Progenitor cell of endocrine pancreas (in vitro differentiated cells): ENCODE measurements at regions not wholly inside any gene's neighbourhood (a gene's known extent, or its start where the extent isn't known, plus 50 kb on each side); places are given as distances from the start of the nearest gene placed in this dataset.

Experiments
- DNase-seq: peaks from one replicate; pipeline ENCODE4 v3.0.0; 2021; ENCODE audit warnings: low spot score; ENCODE audit not compliant: unreplicated experiment
- H3K27ac Mint-ChIP-seq: 2 replicates; pipeline ENCODE4 v1.8.0; 2021; ENCODE audit warnings: mild to moderate bottlenecking, moderate library complexity, mixed read lengths
- H3K27me3 Mint-ChIP-seq: 2 replicates; pipeline ENCODE4 v1.8.0; 2021; ENCODE audit warnings: mixed read lengths
- H3K36me3 Mint-ChIP-seq: 2 replicates; pipeline ENCODE4 v1.8.0; 2022; ENCODE audit warnings: mixed read lengths; ENCODE audit not compliant: insufficient read depth
- H3K4me1 Mint-ChIP-seq: 2 replicates; pipeline ENCODE4 v1.8.0; 2021; ENCODE audit warnings: low read depth, mixed read lengths
- H3K4me3 Mint-ChIP-seq: 2 replicates; pipeline ENCODE4 v1.8.0; 2021; ENCODE audit warnings: low read depth, mild to moderate bottlenecking, moderate library complexity, mixed read lengths
- H3K9me3 Mint-ChIP-seq: 2 replicates; pipeline ENCODE4 v1.8.0; 2021; ENCODE audit warnings: low read depth, mixed read lengths
- TF ChIP-seq, protein P1 (sequence below): fragments of 200-600 bp; sonication (generic); IDR thresholded peaks from one replicate; pipeline ENCODE4 v1.5.0; 2021; ENCODE audit warnings: antibody characterized with exemption, mild to moderate bottlenecking; ENCODE audit not compliant: unreplicated experiment

DNA sequence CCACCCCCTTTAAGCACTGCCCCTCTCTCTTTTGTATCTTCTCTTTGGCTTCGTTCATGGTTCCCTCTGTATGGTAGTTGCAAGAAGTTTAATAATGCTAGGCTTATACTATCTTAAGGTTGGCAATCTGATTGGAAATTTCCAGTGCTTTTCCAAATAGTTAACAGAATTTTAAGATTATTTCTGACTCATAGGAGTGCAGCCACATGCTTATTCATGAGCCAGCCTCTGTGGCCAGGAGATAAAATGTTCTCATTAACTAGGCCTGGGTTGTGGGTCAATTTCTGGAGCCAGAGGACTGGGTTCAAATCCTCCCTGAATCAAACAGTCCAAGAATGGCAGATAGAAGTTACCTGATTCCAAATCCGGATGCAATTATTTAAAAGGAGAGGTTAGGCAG, 103.1 kb downstream of the ATP6V1G3 start:
- no peaks in the 10 kb centered on the region for H3K36me3 Mint-ChIP-seq
- DNase-seq = no peak
- no peaks in the 10 kb centered on the region for H3K27me3 Mint-ChIP-seq
- no peaks in the 10 kb centered on the region for H3K4me1 Mint-ChIP-seq
- no peak overlapping the region for H3K27ac Mint-ChIP-seq
- TF ChIP-seq, protein P1, sequence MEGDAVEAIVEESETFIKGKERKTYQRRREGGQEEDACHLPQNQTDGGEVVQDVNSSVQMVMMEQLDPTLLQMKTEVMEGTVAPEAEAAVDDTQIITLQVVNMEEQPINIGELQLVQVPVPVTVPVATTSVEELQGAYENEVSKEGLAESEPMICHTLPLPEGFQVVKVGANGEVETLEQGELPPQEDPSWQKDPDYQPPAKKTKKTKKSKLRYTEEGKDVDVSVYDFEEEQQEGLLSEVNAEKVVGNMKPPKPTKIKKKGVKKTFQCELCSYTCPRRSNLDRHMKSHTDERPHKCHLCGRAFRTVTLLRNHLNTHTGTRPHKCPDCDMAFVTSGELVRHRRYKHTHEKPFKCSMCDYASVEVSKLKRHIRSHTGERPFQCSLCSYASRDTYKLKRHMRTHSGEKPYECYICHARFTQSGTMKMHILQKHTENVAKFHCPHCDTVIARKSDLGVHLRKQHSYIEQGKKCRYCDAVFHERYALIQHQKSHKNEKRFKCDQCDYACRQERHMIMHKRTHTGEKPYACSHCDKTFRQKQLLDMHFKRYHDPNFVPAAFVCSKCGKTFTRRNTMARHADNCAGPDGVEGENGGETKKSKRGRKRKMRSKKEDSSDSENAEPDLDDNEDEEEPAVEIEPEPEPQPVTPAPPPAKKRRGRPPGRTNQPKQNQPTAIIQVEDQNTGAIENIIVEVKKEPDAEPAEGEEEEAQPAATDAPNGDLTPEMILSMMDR = no peak
- H3K4me3 Mint-ChIP-seq = no peak overlapping the region
- H3K9me3 Mint-ChIP-seq = no peaks in the 10 kb centered on the region

DNA sequence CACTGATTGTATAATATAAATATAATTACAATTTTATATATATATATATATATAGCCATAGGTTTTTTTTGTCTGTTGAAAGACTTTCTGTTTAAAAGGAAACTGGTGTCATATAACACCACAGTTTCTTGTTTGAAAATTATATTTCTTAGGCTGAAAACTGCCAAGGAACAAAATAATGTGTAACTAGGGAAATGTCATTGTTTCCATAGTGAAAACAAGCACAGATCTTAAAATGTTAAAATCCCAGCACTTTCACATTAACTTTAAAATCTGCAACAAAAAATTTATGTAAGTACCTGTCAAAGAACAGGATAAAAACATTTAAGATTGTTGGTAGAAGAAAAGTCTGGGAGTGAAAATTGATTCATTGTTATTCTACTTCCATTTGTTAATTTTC, 104.2 kb downstream of the ATP6V1G3 start:
- Mint-ChIP-seq H3K4me1 (no peaks in the 10 kb centered on the region), H3K27me3 (no peaks in the 10 kb centered on the region), H3K36me3 (no peaks in the 10 kb centered on the region), H3K9me3 (peaks cover 6% of the 10 kb centered on the region), H3K4me3 (no peak overlapping the region), H3K27ac (no peak overlapping the region)
- DNase-seq = no peak
- TF ChIP-seq, protein P1 = no peak

- H3K9me3 Mint-ChIP-seq = peaks cover 10% of the 10 kb centered on the region
- TF ChIP-seq, protein P1 = no peak
- H3K27ac Mint-ChIP-seq = no peak overlapping the region
- H3K27me3 Mint-ChIP-seq = no peaks in the 10 kb centered on the region
- no peaks in the 10 kb centered on the region for H3K4me1 Mint-ChIP-seq
- no peak overlapping the region for H3K4me3 Mint-ChIP-seq
- no peaks in the 10 kb centered on the region for H3K36me3 Mint-ChIP-seq
- DNase-seq = no peak
Observed at GRCh38 chr1:198435056-198435455, 105.4 kb downstream of the ATP6V1G3 start.

GRCh38 chr1:198424441-198424840, 116.0 kb downstream of the ATP6V1G3 start:
- H3K4me1 Mint-ChIP-seq = no peaks in the 10 kb centered on the region
- no peak overlapping the region for H3K27ac Mint-ChIP-seq
- DNase-seq = no peak
- TF ChIP-seq, protein P1 = no peak
- H3K36me3 Mint-ChIP-seq = no peaks in the 10 kb centered on the region
- no peaks in the 10 kb centered on the region for H3K27me3 Mint-ChIP-seq
- no peaks in the 10 kb centered on the region for H3K9me3 Mint-ChIP-seq
- H3K4me3 Mint-ChIP-seq = no peak overlapping the region

GRCh38 chr1:198423673-198424072, 116.8 kb downstream of the ATP6V1G3 start:
- no peaks in the 10 kb centered on the region for H3K27me3 Mint-ChIP-seq
- no peak overlapping the region for H3K4me3 Mint-ChIP-seq
- no peaks in the 10 kb centered on the region for H3K36me3 Mint-ChIP-seq
- TF ChIP-seq, protein P1 = no peak
- DNase-seq = no peak
- no peaks in the 10 kb centered on the region for H3K4me1 Mint-ChIP-seq
- no peaks in the 10 kb centered on the region for H3K9me3 Mint-ChIP-seq
- H3K27ac Mint-ChIP-seq = no peak overlapping the region

GRCh38 chr1:198417039-198417438, 123.4 kb downstream of the ATP6V1G3 start:
- H3K36me3 Mint-ChIP-seq = no peaks in the 10 kb centered on the region
- no peak for DNase-seq
- no peak overlapping the region for H3K4me3 Mint-ChIP-seq
- TF ChIP-seq, protein P1 = no peak
- H3K4me1 Mint-ChIP-seq = no peaks in the 10 kb centered on the region
- no peak overlapping the region for H3K27ac Mint-ChIP-seq
- H3K9me3 Mint-ChIP-seq = no peaks in the 10 kb centered on the region
- no peaks in the 10 kb centered on the region for H3K27me3 Mint-ChIP-seq
